OCI-LY7 (cell line): ENCODE measurements at regions not wholly inside any gene's neighbourhood (a gene's known extent, or its start where the extent isn't known, plus 50 kb on each side); places are given as distances from the start of the nearest gene placed in this dataset.

Experiments
- BruUV-seq: library from RNA; stranded (reverse); fragments of 400-500 nt; replicated peaks from 2 replicates; lab custom pipeline; 2021; lab: Mats Ljungman, UMichigan
- CTCF ChIA-PET: fragments of 300-600 bp; sonication (Branson Sonifier 250); formaldehyde crosslinking; loops from one replicate; lab custom pipeline; 2022; ENCODE audit warnings: antibody characterized with exemption; ENCODE audit not compliant: unreplicated experiment; lab: Charles Lee
- POLR2A ChIA-PET: fragments of 300-600 bp; sonication (Branson Sonifier 250); formaldehyde crosslinking; loops from one replicate; lab custom pipeline; 2022; ENCODE audit warnings: antibody characterized with exemption; lab: Charles Lee
- DNase-seq: peaks from one replicate; pipeline ENCODE4 v3.0.0-alpha.2; 2015; ENCODE audit warnings: low spot score
- H2AFZ ChIP-seq: fragments of 200-600 bp; sonication (generic), shearing (Covaris generic); 2 replicates; pipeline ENCODE4 v1.6.1; 2014; ENCODE audit warnings: mild to moderate bottlenecking, antibody characterized with exemption, low read length, moderate library complexity
- H3K27ac ChIP-seq: fragments of 200-600 bp; sonication (generic); 2 replicates; pipeline ENCODE4 v1.5.1; 2014; ENCODE audit warnings: mixed run types, low read depth, mild to moderate bottlenecking, moderate library complexity, low read length, inconsistent platforms; ENCODE audit not compliant: poor library complexity, severe bottlenecking
- H3K36me3 ChIP-seq: fragments of 200-600 bp; sonication (generic); 2 replicates; pipeline ENCODE4 v1.6.1; 2014; ENCODE audit warnings: mild to moderate bottlenecking, antibody characterized with exemption, low read length, moderate library complexity, mixed read lengths; ENCODE audit not compliant: insufficient read depth
- H3K4me1 ChIP-seq: fragments of 200-600 bp; sonication (generic); 2 replicates; pipeline ENCODE4 v1.5.1; 2014; ENCODE audit warnings: mild to moderate bottlenecking, low read length; ENCODE audit not compliant: insufficient read depth, poor library complexity, severe bottlenecking
- H3K4me2 ChIP-seq: fragments of 200-600 bp; sonication (generic); 2 replicates; pipeline ENCODE4 v1.6.1; 2014; ENCODE audit warnings: mild to moderate bottlenecking, low read length
- H3K4me3 ChIP-seq: fragments of 200-600 bp; sonication (generic); 2 replicates; pipeline ENCODE4 v1.5.1; 2014; ENCODE audit warnings: mild to moderate bottlenecking, low read depth, low read length; ENCODE audit not compliant: poor library complexity, severe bottlenecking
- H3K79me2 ChIP-seq: fragments of 200-600 bp; sonication (generic); 2 replicates; pipeline ENCODE4 v1.6.1; 2016; ENCODE audit warnings: low read depth, mild to moderate bottlenecking, low read length, moderate library complexity, mixed read lengths; ENCODE audit not compliant: insufficient read depth
- H3K9me2 ChIP-seq: fragments of 200-600 bp; sonication (generic); 2 replicates; pipeline ENCODE4 v1.6.1; 2016; ENCODE audit warnings: mild to moderate bottlenecking, low read length, mixed read lengths; ENCODE audit not compliant: insufficient read depth
- H3K9me3 ChIP-seq: fragments of 200-600 bp; sonication (generic); 2 replicates; pipeline ENCODE4 v1.6.1; 2014; ENCODE audit warnings: mild to moderate bottlenecking, mixed run types, low read length, mixed read lengths
- H4K20me1 ChIP-seq: fragments of 200-600 bp; sonication (generic); 2 replicates; pipeline ENCODE4 v1.6.1; 2014; ENCODE audit warnings: mild to moderate bottlenecking, antibody characterized with exemption, low read length, moderate library complexity, mixed read lengths; ENCODE audit not compliant: insufficient read depth
- CTCF ChIP-seq: fragments of 200-600 bp; sonication (generic); conservative IDR thresholded peaks from 2 replicates; pipeline ENCODE4 v1.5.1; 2014; ENCODE audit warnings: mild to moderate bottlenecking, antibody characterized with exemption, low read length, moderate library complexity, mixed read lengths
- EZH2phosphoT487 ChIP-seq: fragments of 200-600 bp; sonication (generic); IDR thresholded peaks from 2 replicates; pipeline ENCODE4 v1.6.1; 2018; ENCODE audit warnings: low read depth, borderline replicate concordance, mild to moderate bottlenecking, mixed run types, antibody characterized with exemption, low read length, moderate library complexity, mixed read lengths
- intact Hi-C: fragments of 100-400 bp; cut with micrococcal nuclease; formaldehyde crosslinking; loops from one replicate; pipeline ENCODE4 v1.10.0; 2022; ENCODE audit not compliant: unreplicated experiment

- CTCF ChIA-PET, result no interaction called here
Observed at GRCh38 chr4:126871810-126872209, 760.9 kb upstream of the INTU start.

GRCh38 chr4:126874533-126874932, 758.2 kb upstream of the INTU start:
- H4K20me1 ChIP-seq, result no peaks in the 10 kb centered on the region
- no peaks in the 10 kb centered on the region for H3K9me3 ChIP-seq
- no TSS peak for BruUV-seq
- intact Hi-C loops, result no loop called here
- H3K9me2 ChIP-seq, result no peaks in the 10 kb centered on the region
- H3K27ac ChIP-seq, result no peak overlapping the region
- DNase-seq, result no peak
- no peaks in the 10 kb centered on the region for H3K4me1 ChIP-seq
- ChIA-PET CTCF (no interaction called here), POLR2A (no interaction called here)
- no peak overlapping the region for H2AFZ ChIP-seq
- H3K4me2 ChIP-seq, result no peak overlapping the region
- no peak overlapping the region for H3K4me3 ChIP-seq
- no peak for TF ChIP-seq EZH2phosphoT487
- no peak for TF ChIP-seq CTCF
- H3K79me2 ChIP-seq, result no peaks in the 10 kb centered on the region
- no peaks in the 10 kb centered on the region for H3K36me3 ChIP-seq

More at GRCh38 chr4:126871810-126872209, 760.9 kb upstream of the INTU start:
- Histone ChIP-seq H3K36me3 (no peaks in the 10 kb centered on the region), H3K27ac (no peak overlapping the region), H2AFZ (no peak overlapping the region), H4K20me1 (no peaks in the 10 kb centered on the region), H3K4me2 (no peak overlapping the region), H3K9me3 (no peaks in the 10 kb centered on the region), H3K4me1 (no peaks in the 10 kb centered on the region), H3K4me3 (no peak overlapping the region), H3K79me2 (no peaks in the 10 kb centered on the region), H3K9me2 (no peaks in the 10 kb centered on the region)
- intact Hi-C loops, result no loop called here
- no peak for TF ChIP-seq CTCF
- TF ChIP-seq EZH2phosphoT487, result no peak
- POLR2A ChIA-PET, result interaction anchor here (0.6 to 1.7 kb wide), 2 partner anchors 18 to 638 kb away, joined by 3 to 4 read pairs; no protein-coding TSS in a partner anchor
- DNase-seq, result no peak
- BruUV-seq, result no TSS peak

DNA sequence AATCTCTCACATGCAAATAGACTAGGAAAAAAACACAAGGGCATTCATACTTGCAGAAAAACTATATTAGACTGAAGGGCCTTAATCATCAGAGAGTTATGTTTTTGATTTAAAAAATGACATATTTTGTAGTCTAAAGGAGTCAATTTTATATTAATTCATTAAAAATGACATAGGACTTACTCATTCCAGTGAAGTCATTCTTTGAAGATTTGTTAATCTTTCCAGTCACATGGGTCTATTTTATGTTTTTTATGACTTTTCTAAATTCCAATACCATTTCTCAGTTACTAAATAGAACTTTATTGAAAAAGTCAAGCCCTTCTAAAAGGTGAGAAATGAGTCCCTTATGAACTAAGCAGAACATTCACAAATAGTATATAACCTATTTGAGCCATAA, 743.8 kb upstream of the INTU start:
- CTCF ChIA-PET, result no interaction called here
- Histone ChIP-seq H3K36me3 (no peaks in the 10 kb centered on the region), H3K9me2 (no peaks in the 10 kb centered on the region), H3K27ac (no peak overlapping the region), H3K79me2 (no peaks in the 10 kb centered on the region), H4K20me1 (no peaks in the 10 kb centered on the region), H3K4me1 (no peaks in the 10 kb centered on the region), H3K4me2 (no peak overlapping the region), H3K4me3 (no peak overlapping the region), H3K9me3 (no peaks in the 10 kb centered on the region), H2AFZ (no peak overlapping the region)
- intact Hi-C loops, result no loop called here
- TF ChIP-seq CTCF (no peak), EZH2phosphoT487 (no peak)
- no TSS peak for BruUV-seq
- DNase-seq, result no peak
- POLR2A ChIA-PET, result interaction anchor here (0.7 kb wide), 1 partner anchor 748 kb away, joined by 3 read pairs; no protein-coding TSS in a partner anchor
